DMS53 (cell line): ENCODE measurements at regions not wholly inside any gene's neighbourhood (a gene's known extent, or its start where the extent isn't known, plus 50 kb on each side); places are given as distances from the start of the nearest gene placed in this dataset.

ENCODE experiments used
- DNase-seq: peaks from one replicate; lab custom pipeline; 2025; lab: John Stamatoyannopoulos, UW

- peak; percentile 57 for DNase-seq
Measured at GRCh38 chr2:18005411-18005810, 126.9 kb downstream of the KCNS3 start.

- peak; percentile 4 for DNase-seq
Measured at GRCh38 chr2:18001671-18002070, 123.2 kb downstream of the KCNS3 start.

- no peak for DNase-seq
Measured at GRCh38 chr2:17996978-17997377, 118.5 kb downstream of the KCNS3 start.

- DNase-seq, result no peak
Measured at GRCh38 chr2:17995593-17995992, 117.1 kb downstream of the KCNS3 start.
